Ovary (tissue), 7 donors: ENCODE measurements at regions not wholly inside any gene's neighbourhood (a gene's known extent, or its start where the extent isn't known, plus 50 kb on each side); places are given as distances from the start of the nearest gene placed in this dataset.

Source experiments
- DNase-seq, 5 donors: peaks; one replicate each; pipeline ENCODE4 v3.0.0-alpha.2; 2019 to 2020
- H3K27ac ChIP-seq, 2 donors: fragments of 200-600 bp; one replicate each; pipeline versions ENCODE4 v1.5.1 to v1.8.0; 2019 to 2022
- H3K27me3 ChIP-seq: fragments of 200-600 bp; one replicate; pipeline ENCODE4 v1.8.0; 2022
- H3K36me3 ChIP-seq: fragments of 200-600 bp; sonication (generic); one replicate; pipeline ENCODE4 v1.5.1; 2019
- H3K4me1 ChIP-seq: one replicate; pipeline ENCODE4 v1.8.1; 2013; ENCODE audit warnings: mild to moderate bottlenecking, moderate library complexity; ENCODE audit not compliant: insufficient read depth
- H3K4me3 ChIP-seq: fragments of 200-600 bp; sonication (generic); one replicate; pipeline ENCODE4 v1.5.1; 2017
- H3K9me3 ChIP-seq, 2 donors: fragments of 200-600 bp in 1 of 2; sonication (generic) in 1 of 2; one replicate each; pipeline versions ENCODE4 v1.5.1 to v1.8.1; 2013 to 2019; ENCODE audit warnings: mild to moderate bottlenecking in 1 of 2, moderate library complexity in 1 of 2
- CTCF ChIP-seq, 3 donors: fragments of 450-650 bp in 2 of 3; fragments of 200-600 bp in 1 of 3; IDR thresholded peaks; one replicate each; pipeline versions ENCODE4 v1.5.1 to v1.8.0; 2016 to 2022; ENCODE audit warnings: antibody characterized with exemption in 3 of 3, mild to moderate bottlenecking in 1 of 3
- EP300 ChIP-seq: sonication (generic); formaldehyde crosslinking; IDR thresholded peaks from one replicate; pipeline ENCODE4 v1.6.1; 2017; ENCODE audit warnings: antibody characterized with exemption
- POLR2A ChIP-seq: fragments of 450-650 bp; IDR thresholded peaks from one replicate; pipeline ENCODE4 v1.6.1; 2017; ENCODE audit warnings: antibody characterized with exemption, mild to moderate bottlenecking, moderate library complexity
- WGBS, 3 donors: extraction: QIAGEN DNeasy Blood & Tissue Kit in 1 of 3; methylation state at CpG; one replicate each; pipeline versions ENCODE4 v1.1.5 to v1.1.7; 2013 to 2017; 5-methylcytosine and 5-hydroxymethylcytosine counted together
- intact Hi-C, 4 donors: fragments of 100-400 bp; cut with DNase I; formaldehyde crosslinking; loops; one replicate each; pipeline versions ENCODE4 v1.11.0 to v1.15.1; 2022 to 2023
- donor health status: DM: no; HTN: no; CAD: no; lungs with moderate emphysema.
- donor health status: DM: no; HTN: no; CAD: no.
- donor health status: Bipolar disorder and iron deficiency.
- donor health status: DM: no; HTN: no; CAD: no.
- donor health status: DM: yes; HTN: yes; CAD: no.

DNA sequence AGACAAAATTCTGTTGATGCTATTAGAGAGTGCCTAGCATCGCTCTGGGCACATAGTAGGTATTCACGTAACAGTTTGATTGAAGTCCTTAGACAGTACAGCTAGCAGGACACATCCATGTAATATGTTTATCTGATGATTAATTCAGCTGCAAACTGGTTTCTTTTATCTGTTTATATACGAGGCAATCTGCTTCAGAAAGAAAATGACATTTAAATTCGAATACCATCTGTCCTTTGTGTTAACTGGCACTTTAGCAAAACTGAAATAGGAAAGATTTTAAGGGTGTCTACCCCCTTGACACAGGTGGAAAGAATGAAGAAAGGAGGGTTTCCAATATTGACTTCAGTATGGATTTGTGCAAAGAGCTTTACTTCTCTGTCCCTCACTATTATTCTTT lies 192.5 kb downstream of the MFSD1 start:
- intact Hi-C loops: no loop called here
- Histone ChIP-seq H3K27ac (no peak overlapping the region), H3K27me3 (no peaks in the 10 kb centered on the region), H3K9me3 (no peaks in the 10 kb centered on the region), H3K36me3 (no peaks in the 10 kb centered on the region), H3K4me3 (no peak overlapping the region), H3K4me1 (no peaks in the 10 kb centered on the region)
- WGBS, 3 donors: 63 to 75% (median 70%) methylated on average over 4 of the region's 4 CpGs
- no peak for DNase-seq
- TF ChIP-seq EP300: no peak
- no peak for TF ChIP-seq CTCF (IDR thresholded peaks at IDR 0.05)
- TF ChIP-seq POLR2A: no peak

- Histone ChIP-seq H3K36me3 (no peaks in the 10 kb centered on the region), H3K9me3 (no peaks in the 10 kb centered on the region), H3K27ac (no peak overlapping the region), H3K4me1 (no peaks in the 10 kb centered on the region), H3K27me3 (no peaks in the 10 kb centered on the region), H3K4me3 (no peak overlapping the region)
- no peak for DNase-seq
- intact Hi-C loops: no loop called here
- 70 to 81% (median 72%) methylated on average over 1 of the region's 1 CpG for WGBS, 3 donors
- no peak for TF ChIP-seq POLR2A
- TF ChIP-seq CTCF (IDR thresholded peaks at IDR 0.05): no peak
- no peak for TF ChIP-seq EP300
These were observed 199.9 kb downstream of the MFSD1 start for GRCh38 chr3:159001711-159002110.

DNA sequence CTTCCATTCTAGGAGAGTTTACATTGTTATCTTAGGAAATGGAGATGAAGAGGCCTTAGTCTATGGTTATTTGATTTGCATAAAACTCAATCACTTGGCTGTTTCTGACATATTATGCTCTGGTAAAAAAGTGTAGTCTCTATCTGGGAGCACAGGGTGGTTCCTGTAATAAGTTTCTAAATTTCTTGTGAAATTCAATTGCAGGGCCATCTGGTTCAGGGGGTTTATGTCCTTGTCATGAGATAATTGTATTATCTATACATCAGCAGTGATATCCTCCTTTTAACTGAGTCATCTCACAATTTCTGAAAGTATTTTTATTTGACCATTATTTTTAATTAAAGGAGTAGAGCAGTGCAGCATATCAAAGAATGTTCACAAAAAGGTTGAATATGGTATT lies 203.3 kb downstream of the MFSD1 start:
- no peak overlapping the region for H3K4me3 ChIP-seq
- TF ChIP-seq EP300 (no peak), POLR2A (no peak), CTCF (IDR thresholded peaks at IDR 0.05) (no peak)
- no peaks in the 10 kb centered on the region for H3K4me1 ChIP-seq
- no peak overlapping the region for H3K27ac ChIP-seq
- H3K9me3 ChIP-seq: no peaks in the 10 kb centered on the region
- intact Hi-C loops: no loop called here
- no peak for DNase-seq
- H3K36me3 ChIP-seq: no peaks in the 10 kb centered on the region
- no peaks in the 10 kb centered on the region for H3K27me3 ChIP-seq

DNA sequence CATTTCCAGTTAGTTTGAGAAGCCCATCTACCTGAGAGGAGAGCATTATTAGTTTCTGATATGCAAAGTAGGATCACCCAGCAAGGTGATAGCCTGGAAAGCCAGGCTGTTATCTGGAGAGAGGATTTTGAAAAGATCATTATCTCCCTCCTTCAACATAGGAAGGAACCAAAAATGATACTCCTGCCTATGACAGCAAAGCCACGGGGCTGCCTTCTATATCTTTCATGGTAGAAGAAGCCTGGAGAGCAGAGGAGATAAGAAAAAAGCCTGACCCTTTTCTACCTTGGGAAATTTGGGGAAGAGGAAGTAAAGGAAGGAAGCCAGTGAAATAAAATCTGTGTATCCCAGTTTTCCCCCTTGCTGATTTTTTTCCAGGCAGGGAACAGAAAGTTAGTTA lies 205.5 kb downstream of the MFSD1 start:
- Histone ChIP-seq H3K9me3 (no peaks in the 10 kb centered on the region), H3K27ac (no peak overlapping the region), H3K36me3 (no peaks in the 10 kb centered on the region), H3K4me3 (no peak overlapping the region), H3K4me1 (no peaks in the 10 kb centered on the region), H3K27me3 (no peaks in the 10 kb centered on the region)
- TF ChIP-seq POLR2A (no peak), EP300 (no peak), CTCF (IDR thresholded peaks at IDR 0.05) (no peak)
- 46 to 61% (median 58%) methylated on average over 1 of the region's 1 CpG for WGBS, 3 donors
- intact Hi-C loops: no loop called here
- DNase-seq: no peak

GRCh38 chr3:159008401-159008800 lies 206.5 kb downstream of the MFSD1 start:
- Histone ChIP-seq H3K36me3 (no peaks in the 10 kb centered on the region), H3K4me3 (no peak overlapping the region), H3K9me3 (no peaks in the 10 kb centered on the region), H3K27ac (no peak overlapping the region), H3K27me3 (no peaks in the 10 kb centered on the region), H3K4me1 (no peaks in the 10 kb centered on the region)
- 21 to 38% (median 28%) methylated on average over 4 of the region's 4 CpGs for WGBS, 3 donors
- intact Hi-C loops: no loop called here
- TF ChIP-seq POLR2A (no peak), EP300 (no peak), CTCF (IDR thresholded peaks at IDR 0.05) (no peak)
- no peak for DNase-seq
